ENCODE measurements at regions not wholly inside any gene's neighbourhood (a gene's known extent, or its start where the extent isn't known, plus 50 kb on each side); places are given as distances from the start of the nearest gene placed in this dataset.

DNA sequence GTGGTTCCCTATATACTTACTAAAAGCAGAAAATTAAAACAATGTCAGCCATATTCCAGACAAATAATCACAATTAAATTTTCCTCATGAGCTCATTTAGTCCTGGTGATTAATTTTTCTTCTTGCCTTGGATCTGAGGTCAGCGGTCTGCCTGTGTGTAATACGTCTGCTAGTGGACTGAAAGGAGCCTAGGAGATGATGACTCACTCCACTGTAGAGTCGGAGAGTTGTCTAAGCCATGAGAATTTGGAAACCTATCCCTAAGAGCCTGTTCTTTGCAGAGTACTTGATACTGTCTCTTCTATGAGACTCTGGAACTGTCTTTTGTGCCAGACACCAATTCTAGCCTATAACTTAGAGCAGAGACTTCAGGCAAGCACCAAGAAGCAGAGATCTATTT lies 94.2 kb upstream of the RAB27B start:
- TF ChIP-seq ZNF124 (CRISPR knock-in tag; IDR thresholded peaks at IDR 0.05) (no peak), CBX5 (IDR thresholded peaks at IDR 0.05; ENCODE audit: borderline replicate concordance, low read depth) (no peak), ZNF395 (CRISPR knock-in tag; IDR thresholded peaks at IDR 0.05) (no peak), MYC (IDR thresholded peaks at IDR 0.05; ENCODE audit: low read depth, low read length) (no peak), MYC (CRISPR knock-in tag; IDR thresholded peaks at IDR 0.05; ENCODE audit: borderline replicate concordance, low read depth) (no peak), STAG1 (CRISPR knock-in tag; IDR thresholded peaks at IDR 0.05; ENCODE audit: borderline replicate concordance) (no peak), MTA3 (IDR thresholded peaks at IDR 0.05; ENCODE audit: borderline replicate concordance) (no peak), CTCF (IDR thresholded peaks at IDR 0.05 in 2 of 3, conservative IDR thresholded peaks at IDR 0.05 in 1 of 3; ENCODE audit: insufficient read depth in 2 of 3, low read depth in 1 of 3, low read length in 3 of 3) (no peak), HMG20A (CRISPR knock-in tag; conservative IDR thresholded peaks at IDR 0.05) (no peak), RBM17 (IDR thresholded peaks at IDR 0.05; ENCODE audit: borderline replicate concordance, low read depth, low read length) (no peak)
- TF ChIP-seq, protein P1, sequence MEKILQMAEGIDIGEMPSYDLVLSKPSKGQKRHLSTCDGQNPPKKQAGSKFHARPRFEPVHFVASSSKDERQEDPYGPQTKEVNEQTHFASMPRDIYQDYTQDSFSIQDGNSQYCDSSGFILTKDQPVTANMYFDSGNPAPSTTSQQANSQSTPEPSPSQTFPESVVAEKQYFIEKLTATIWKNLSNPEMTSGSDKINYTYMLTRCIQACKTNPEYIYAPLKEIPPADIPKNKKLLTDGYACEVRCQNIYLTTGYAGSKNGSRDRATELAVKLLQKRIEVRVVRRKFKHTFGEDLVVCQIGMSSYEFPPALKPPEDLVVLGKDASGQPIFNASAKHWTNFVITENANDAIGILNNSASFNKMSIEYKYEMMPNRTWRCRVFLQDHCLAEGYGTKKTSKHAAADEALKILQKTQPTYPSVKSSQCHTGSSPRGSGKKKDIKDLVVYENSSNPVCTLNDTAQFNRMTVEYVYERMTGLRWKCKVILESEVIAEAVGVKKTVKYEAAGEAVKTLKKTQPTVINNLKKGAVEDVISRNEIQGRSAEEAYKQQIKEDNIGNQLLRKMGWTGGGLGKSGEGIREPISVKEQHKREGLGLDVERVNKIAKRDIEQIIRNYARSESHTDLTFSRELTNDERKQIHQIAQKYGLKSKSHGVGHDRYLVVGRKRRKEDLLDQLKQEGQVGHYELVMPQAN (IDR thresholded peaks at IDR 0.05; ENCODE audit: borderline replicate concordance) = no peak
- TF ChIP-seq, protein P2, sequence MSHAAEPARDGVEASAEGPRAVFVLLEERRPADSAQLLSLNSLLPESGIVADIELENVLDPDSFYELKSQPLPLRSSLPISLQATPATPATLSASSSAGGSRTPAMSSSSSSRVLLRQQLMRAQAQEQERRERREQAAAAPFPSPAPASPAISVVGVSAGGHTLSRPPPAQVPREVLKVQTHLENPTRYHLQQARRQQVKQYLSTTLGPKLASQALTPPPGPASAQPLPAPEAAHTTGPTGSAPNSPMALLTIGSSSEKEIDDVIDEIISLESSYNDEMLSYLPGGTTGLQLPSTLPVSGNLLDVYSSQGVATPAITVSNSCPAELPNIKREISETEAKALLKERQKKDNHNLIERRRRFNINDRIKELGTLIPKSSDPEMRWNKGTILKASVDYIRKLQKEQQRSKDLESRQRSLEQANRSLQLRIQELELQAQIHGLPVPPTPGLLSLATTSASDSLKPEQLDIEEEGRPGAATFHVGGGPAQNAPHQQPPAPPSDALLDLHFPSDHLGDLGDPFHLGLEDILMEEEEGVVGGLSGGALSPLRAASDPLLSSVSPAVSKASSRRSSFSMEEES (CRISPR knock-in tag; IDR thresholded peaks at IDR 0.05) = no peak
